ENCODE measurements at regions not wholly inside any gene's neighbourhood (a gene's known extent, or its start where the extent isn't known, plus 50 kb on each side); places are given as distances from the start of the nearest gene placed in this dataset.

GRCh38 chr12:125193376-125194152 is 128.3 kb downstream of the AACS start:
- peak in 10 of 51 donors; percentile 11 to 44 (median 26) for DNase-seq

GRCh38 chr12:125194163-125194773 is 129.0 kb downstream of the AACS start:
- peak in 10 of 51 donors; percentile 3 to 65 (median 21) for DNase-seq

- no peak for DNase-seq
These were observed 129.8 kb downstream of the AACS start for GRCh38 chr12:125194987-125195386.

GRCh38 chr12:125197326-125197725 is 132.1 kb downstream of the AACS start:
- no peak for DNase-seq

- no peak for DNase-seq
These were observed 133.4 kb downstream of the AACS start for GRCh38 chr12:125198652-125199051.

GRCh38 chr12:125201090-125201489 is 135.9 kb downstream of the AACS start:
- no peak for DNase-seq

GRCh38 chr12:125201940-125202339 is 136.7 kb downstream of the AACS start:
- no peak for DNase-seq

GRCh38 chr12:125202421-125202820 is 137.2 kb downstream of the AACS start:
- DNase-seq = no peak

- DNase-seq = peak in 1 of 51 donors; percentile 11
These were observed 138.0 kb downstream of the AACS start for GRCh38 chr12:125203145-125203765.

- no peak for DNase-seq
These were observed 140.2 kb downstream of the AACS start for GRCh38 chr12:125205386-125205785.

GRCh38 chr12:125206711-125207110 is 141.5 kb downstream of the AACS start:
- DNase-seq = no peak

GRCh38 chr12:125208334-125208733 is 143.1 kb downstream of the AACS start:
- DNase-seq = no peak

GRCh38 chr12:125208942-125209341 is 143.7 kb downstream of the AACS start:
- DNase-seq = no peak

- DNase-seq = no peak
These were observed 145.0 kb downstream of the AACS start for GRCh38 chr12:125210104-125210755.

- no peak for DNase-seq
These were observed 146.2 kb downstream of the AACS start for GRCh38 chr12:125211464-125211863.

- DNase-seq = no peak
These were observed 149.1 kb downstream of the AACS start for GRCh38 chr12:125214289-125214688.

- DNase-seq = no peak
These were observed 151.5 kb downstream of the AACS start for GRCh38 chr12:125216756-125217155.

- DNase-seq = no peak
These were observed 152.1 kb downstream of the AACS start for GRCh38 chr12:125217308-125217707.

GRCh38 chr12:125218952-125219351 is 153.7 kb downstream of the AACS start:
- DNase-seq = no peak

- DNase-seq = peak in 8 of 51 donors; percentile 4 to 38 (median 13)
These were observed 155.4 kb downstream of the AACS start for GRCh38 chr12:125220404-125221273.

- DNase-seq = no peak
These were observed 156.4 kb downstream of the AACS start for GRCh38 chr12:125221602-125222001.

Measured in hypothalamus (tissue), 51 donors.